HG02763 (cell line): ENCODE measurements at regions not wholly inside any gene's neighbourhood (a gene's known extent, or its start where the extent isn't known, plus 50 kb on each side); places are given as distances from the start of the nearest gene placed in this dataset.
"Not testable (repeated sequence)": the region's sequence is repeated elsewhere in the genome, so short reads cannot be mapped to it uniquely, and the experiment has no call there.

ENCODE experiments used
- ATAC-seq: cut with Tn5 transposase; IDR thresholded peaks from one replicate; pipeline ENCODE4 v1.9.1; 2021; ENCODE audit warnings: mild to moderate bottlenecking, moderate library complexity; ENCODE audit not compliant: unreplicated experiment

DNA sequence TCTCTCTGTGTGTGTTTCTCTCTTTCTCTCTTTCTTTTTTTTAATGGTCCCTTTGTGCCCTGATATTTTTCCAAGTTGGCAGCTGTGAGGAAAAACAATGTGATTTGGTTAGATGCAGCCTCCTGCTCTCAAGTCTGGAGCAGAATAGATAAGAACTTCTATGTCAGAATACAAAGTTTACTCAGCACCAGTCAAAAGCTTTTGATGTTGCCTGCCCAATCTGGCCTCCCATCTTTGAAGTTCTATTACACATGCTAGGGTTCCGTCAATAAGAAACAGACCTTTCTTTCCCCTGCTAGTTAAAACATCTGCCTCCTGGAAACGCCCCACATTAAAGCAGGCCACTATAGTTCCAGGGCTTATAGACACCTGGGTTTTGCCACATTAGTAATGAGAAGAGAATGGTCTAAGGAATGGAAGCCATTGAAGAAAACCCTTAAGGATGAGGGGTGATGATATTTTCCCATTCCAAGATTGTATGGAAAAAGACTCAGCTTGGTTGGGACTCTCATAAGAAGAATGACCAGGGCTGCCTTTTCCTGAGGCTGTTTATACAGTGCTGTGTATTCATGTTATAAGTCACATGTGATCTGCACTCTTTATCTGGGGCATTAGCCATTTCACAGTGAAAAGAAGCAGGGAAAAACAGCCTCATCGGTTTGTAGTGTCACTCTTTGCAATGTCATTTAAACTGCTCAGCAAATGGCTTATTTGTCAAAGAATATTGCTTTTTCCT is 414.7 kb upstream of the PROX1 start:
- no peak for ATAC-seq

DNA sequence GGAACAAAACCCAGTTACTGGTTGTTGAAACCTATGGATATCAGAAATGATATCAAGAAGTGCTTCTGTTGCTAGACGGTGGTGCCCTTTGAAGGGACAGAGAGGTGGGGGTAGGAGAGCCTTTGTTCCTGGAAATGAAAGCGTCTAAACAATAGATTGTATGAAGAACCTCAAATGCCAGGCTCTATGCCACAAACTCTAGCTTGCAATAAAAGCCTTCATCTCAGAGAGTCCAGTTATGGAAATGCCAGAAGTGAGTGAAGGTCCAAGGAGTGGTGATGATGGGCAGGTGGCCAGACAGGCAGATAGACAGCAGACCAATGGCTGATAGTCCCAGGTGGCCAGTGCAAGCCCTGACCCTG is 414.1 kb upstream of the PROX1 start:
- ATAC-seq: no peak

DNA sequence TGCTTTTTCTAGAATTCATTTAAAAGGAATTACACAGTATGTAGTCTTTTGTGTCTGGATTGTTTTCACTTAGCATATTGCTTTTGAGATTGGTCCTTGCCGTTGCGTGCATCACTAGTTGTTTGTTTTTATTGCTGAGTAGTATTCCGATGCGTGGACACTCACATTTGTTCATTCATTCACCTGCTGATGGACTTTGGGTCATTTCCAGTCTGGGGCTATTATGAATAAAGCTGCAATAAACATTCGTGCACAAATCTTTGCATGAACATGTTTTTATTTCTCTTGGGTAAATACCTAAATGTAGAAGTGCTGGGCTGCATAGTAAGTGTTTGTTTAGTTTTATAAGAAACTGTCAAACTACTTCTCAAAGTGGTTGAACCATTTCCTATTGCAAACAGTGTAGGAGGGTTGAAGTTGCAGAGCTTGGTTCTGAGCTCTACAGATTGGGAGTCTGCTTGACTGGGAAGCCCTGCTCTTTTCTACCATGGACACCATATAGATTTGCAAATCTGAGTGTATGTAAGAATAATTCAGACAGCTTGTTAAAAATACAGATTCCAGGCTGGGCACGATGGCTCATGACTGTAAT is 404.7 kb upstream of the PROX1 start:
- no peak for ATAC-seq

DNA sequence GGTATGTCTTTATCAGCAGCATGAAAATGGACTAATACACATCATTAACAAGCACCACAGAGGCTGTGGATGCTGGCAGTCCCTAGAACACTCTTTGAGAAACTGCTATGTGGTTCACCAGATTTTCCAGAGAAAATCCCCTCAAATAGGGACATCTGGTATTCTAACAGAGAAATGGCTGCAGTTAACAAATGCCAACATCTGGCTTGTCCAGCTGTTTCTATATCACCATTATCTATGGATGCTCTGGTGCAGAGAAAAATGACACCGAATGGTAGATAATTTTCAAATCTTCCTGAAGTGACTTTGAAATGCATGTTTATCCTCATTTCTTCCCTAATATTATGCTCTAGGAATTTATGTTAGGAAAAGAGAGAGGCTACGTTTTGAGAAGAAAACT is 403.5 kb upstream of the PROX1 start:
- ATAC-seq: no peak

DNA sequence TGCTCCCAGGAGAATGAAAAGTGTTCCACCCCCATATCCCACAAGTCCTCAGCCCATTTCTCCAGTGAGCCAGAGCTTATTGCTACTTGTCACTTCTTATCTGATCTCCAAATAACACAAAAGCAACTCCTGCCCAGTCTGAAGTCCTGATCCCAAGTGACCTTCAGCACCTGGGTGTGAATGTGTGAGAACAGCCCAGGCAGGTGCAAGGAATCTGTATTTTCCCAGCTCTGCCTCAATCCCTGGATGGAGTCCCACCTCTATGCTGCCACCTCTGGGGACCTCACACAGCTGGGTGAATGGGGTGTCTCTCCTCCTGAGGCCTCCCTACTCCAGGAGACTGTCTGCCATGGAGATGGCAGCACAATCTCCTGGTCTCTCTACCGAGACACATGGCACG is 402.4 kb upstream of the PROX1 start:
- ATAC-seq: no peak

DNA sequence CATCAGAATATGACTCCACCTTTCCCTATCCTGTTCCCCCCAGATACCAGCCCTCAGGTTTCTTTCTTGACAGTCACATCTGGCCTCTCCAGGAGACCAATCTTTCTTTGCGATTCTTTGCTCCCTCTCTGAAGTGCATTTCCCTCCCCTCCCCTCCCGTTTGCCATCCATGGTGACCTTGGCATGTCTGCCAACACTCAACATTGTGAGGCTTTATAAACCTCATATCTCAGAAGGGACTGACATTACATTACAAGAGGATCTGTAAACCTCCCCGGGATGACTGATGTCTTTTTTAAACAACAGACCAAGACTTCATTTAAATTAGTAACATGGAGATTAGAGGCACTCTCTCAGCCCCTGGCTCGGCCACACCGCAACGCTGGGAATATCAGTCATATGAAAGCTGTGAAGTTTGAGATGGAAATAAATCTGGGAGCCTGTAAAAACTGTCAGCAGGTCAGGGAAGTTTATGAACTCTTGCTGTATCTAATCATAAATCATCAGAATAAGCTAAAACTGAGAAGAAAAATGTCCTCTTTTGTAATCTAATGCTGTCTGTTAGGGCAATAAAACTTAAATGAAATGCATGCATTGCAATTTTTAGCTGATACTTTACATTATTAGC is 401.7 kb upstream of the PROX1 start:
- no peak for ATAC-seq

DNA sequence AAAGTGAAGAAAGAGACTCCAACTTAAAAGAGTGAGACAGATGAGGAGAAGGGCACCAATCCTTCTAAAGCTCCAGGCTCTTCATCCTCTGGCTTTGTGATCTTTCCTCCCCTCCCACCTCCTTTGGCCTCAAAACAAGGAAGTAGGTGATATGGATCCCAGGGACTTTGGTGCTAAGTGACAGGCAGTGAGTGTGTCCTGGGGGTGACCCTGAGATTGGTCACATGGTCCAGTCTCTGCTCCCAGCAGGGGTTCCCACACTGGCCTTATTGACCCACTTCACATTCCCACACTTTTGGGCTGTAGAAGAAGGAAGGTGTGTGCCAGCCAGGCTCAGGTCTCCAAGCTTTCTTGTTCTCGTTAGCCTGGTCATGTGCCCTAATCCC is 401.2 kb upstream of the PROX1 start:
- ATAC-seq: no peak

DNA sequence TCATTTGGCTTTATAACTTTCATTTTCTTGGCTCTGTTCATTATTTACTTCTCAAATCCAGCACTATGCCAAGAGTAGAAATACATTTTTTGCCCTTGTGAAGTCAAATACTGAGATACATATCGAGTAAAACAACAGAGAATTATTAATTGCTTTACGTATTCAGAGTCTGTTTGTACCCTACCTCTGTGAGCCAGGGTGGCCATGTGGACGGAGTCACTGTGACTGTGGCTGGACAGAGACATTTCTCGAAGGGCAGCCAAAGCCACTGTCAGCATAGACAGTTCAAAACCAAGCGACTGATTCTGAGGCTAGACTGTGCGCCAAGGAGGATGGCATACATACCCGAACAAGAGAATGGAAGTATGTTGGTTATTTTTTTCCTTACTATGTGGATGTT is 391.0 kb upstream of the PROX1 start:
- ATAC-seq: no peak

DNA sequence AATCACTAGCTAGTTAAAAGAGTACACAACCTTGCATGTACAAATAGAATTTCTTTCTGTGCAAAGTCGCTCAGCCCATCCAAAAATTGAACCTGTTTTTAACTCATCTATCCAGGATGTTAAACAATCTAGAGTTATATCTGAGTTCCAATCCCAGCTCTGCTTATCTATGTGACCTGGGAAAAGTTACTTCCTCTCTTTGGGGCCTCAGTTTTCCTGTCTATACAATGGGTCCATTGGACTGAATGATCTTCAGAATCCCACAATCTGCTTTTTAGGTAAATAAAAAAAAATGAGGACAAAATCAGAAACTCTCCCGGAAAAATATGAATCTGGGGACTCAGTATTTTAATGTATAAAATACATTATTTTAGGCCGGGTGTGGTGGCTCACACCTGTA is 389.5 kb upstream of the PROX1 start:
- ATAC-seq: no peak

DNA sequence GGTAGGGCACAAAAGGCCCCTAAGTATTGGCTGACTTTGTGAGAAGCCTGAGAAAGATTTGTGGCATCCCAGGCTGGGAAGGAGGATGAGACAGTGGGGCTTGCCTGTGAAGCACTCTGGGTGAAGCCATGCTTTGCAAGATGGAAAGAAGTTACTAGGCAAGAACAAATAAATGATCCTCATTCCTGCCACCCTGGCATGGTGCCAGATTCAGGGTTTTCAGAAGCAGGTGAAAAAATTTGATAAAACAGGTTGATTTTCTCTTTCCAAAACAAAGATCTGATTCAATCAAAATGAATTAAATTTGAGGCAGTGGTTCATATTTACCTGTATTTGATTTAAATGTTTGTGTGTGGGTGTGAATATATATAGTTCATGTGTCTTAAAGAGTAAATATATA is 386.9 kb upstream of the PROX1 start:
- no peak for ATAC-seq

DNA sequence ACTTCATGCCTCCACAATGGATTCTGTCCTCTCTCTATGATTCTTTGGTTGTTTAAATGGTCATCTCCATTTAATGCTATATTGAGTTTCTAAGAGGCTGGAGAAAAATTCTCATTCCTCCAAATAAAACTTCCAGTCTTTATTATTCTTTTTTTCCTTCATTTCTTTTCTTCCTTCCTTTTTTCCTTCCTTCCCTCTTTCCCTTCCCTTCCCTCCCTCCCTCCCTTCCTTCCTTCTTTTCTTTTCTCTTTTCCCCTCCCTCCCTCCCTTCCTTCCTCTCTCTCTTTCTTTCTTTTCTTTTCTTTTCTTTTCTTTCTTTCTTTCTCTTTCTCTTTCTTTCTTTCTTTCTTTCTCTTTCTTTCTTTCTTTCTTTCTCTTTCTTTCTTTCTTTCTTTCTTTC is 386.1 kb upstream of the PROX1 start:
- not testable (repeated sequence) for ATAC-seq

DNA sequence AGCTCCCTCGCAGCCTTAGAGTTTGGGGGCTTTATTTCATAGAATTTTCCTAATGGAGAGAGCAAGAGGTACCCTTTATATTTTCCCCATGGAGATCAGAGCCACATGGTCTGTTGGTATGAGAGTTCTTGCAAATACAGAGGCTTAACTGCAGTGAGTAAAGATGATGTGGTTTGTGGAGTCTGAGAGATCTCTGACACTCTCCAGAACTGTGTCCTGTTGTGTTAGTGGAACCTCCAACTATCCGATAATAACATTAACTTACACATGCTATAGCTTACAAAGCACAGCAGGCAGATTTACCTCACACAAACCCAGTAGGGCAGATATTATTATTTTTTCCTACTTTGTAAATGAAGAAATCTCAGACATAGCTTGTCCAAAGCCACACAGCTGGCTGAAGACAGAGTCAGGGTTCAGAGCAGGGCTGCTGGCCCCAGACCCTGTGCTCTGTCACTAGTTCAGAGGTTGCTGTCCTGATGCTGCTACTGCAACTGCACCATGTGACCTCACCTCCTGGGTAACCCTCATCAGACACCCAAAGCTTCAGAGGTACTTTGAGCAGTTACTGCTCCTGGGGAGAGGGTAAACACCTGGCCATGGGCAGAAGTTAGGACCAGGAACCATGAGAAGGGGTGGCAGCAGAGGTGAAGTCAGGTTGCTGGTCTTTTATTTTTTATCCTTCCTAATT is 384.8 kb upstream of the PROX1 start:
- ATAC-seq: no peak

DNA sequence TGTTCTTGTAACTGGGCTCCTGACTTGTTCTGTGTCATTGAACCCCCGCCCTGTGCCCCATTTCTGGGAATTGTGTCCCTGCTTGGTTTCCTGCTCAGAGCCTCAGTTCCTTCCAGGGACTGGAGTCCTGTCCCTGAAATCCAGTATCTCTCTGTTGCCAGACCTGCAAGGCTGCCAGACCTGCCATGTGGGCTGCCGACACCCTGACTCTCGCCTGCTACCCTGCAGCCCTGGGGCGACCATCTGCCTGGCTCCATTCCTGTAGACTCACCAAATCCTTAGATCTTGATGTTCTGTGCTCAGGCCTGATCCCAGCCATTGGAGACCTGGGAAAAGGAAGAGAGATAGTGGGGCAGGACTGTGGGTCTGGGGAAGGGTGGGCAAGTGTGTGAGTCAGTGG is 383.3 kb upstream of the PROX1 start:
- ATAC-seq: no peak

DNA sequence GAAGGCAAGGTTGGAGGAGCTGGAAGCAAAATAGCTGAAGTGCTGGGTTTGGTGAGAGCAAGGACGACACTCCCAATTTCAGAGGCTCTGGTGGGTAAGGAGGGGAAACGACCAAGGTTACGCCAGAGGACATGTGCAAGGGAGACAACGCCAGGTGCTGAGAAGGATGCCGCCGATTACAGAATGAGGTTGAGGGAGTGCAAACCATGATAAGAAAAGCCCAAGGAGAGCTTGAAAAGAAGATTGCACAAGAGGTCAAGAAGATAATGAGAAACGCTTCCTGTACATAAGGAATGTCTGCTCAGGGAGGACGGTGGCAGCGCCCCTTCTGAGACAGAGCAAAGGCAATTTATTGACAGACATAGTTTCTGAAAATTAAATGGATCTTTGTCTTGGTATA is 382.0 kb upstream of the PROX1 start:
- no peak for ATAC-seq

DNA sequence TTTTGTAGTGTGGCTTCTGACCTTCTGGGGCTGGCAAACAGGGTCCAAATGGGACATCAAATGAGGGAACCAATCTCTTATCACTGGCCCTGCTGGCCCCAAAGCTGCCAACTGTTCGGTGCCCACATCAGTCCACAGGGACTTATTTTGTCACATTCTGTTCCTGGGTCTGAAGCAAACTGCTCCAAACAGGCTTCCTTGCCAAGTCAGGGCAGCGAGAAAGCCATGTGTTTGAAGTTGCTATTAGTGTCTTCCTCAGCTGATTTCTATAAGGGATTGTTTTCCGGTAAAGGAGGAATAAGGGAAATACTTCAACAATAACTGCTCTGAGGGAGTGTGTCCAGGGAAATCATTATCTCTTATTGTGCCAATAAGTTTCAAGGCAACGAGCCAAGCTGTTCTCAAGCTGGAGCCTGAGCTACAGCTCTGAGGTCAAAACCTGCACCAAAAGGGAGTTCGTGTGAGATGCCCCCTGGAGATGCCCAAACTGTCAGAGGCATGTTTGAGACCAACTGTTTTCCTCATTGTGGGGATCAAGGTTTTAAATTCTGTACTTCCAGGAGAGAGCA is 381.4 kb upstream of the PROX1 start:
- ATAC-seq: no peak

DNA sequence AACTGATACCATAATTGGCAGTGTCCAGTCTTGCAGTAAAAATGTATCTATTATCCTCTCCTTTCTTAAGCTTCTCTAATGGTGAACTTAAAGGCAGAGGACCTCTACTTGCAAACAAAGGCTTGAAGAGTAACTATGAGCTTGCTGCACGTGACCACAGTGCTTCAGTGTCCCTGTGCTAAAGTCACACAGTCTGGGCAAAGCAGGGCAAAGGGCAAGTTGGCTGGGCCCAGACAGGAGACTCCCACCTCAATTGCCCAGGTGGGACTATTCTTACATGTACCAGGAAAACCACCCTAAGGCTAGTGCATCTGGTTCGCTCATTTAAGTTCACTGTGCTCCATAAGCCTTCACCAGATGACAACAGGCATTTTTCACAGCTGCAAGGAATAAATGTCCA is 374.2 kb upstream of the PROX1 start:
- no peak for ATAC-seq

DNA sequence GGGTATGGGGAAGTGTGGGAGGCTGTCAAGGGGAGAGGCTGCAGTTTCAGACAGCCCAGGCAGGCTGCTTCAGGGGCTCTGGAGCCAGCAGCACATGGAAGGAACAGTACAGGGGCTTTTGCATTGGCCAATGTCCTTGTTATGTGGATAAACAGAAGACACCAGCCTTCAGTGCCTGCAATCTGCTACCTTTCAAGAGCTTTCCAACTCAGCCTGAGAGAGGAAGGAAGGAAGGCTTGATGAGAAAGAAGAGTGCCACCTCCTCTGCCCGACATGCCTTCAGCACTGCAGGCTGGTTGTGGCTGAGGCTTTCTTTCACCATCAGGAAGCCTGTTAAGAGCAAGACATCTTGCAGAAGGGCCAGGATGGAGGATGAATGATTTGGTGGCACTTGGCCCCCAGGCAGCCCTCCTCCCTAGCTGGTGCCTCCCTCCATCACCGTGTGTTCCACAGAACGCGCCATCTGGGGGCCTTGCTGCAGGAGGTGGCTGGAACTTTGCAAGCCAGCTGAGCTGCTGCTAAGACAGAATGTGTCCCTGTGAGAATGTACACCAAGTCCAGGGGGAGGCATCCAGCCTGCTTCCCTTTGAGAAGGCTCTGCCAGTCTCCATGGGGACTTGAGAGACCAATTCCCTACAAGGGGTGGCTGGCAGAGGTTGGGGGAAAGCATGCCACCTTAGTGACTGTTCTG is 372.4 kb upstream of the PROX1 start:
- ATAC-seq: no peak

DNA sequence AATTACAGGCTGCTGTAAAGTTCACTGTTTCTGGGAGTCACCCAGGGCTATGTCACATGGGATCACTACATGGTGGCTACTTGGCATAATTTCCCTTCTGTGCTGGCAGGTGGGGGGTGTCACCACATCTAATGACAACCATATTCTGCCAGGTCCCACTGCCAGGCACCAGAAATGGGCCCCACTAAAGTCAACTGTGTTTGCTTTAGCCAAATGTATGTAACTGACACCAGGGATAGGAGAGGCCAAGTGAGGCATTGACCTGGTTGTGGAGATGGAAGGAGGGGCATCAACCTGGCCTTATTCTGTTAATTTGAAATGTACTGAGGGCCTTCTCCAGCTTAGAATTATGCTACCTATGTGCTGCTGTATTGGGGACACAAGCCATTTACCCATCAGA is 370.6 kb upstream of the PROX1 start:
- no peak for ATAC-seq

DNA sequence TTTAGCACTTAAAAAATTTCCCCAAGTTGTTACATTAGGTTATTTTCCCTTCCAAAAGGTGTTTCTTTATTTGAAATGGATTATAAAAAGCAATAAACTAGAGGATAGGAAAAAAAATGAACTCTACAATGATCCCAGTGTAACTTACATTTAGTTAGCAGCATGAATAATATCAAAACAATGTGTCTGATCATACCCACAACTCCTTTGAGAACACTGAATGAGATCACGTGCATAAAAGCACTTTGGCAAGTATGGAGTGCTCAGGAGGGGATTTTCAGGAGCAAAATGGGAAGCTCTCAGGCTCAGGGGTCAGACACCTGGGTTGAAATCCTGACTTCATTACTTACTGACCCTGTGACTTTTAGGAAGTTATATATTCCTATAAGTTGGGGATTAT is 369.7 kb upstream of the PROX1 start:
- ATAC-seq: no peak

DNA sequence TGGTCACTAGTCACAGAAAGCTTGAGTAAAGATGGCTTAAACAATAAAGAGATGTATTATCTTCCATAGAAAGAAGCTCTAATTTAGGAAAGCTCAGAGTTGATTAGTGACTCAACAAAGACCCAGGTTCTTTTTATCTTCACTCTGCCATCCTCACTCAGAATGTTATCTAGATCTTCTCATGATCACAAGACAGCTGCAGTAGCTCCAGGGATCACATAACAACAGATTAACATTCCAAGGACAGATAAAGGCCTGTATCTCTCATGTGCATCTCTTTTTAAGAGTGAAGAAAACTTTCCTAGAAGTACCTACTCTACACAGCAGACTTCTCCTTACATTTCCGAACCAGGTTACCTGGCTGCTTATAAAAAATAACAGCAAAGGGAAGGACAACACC is 368.7 kb upstream of the PROX1 start:
- ATAC-seq: no peak

DNA sequence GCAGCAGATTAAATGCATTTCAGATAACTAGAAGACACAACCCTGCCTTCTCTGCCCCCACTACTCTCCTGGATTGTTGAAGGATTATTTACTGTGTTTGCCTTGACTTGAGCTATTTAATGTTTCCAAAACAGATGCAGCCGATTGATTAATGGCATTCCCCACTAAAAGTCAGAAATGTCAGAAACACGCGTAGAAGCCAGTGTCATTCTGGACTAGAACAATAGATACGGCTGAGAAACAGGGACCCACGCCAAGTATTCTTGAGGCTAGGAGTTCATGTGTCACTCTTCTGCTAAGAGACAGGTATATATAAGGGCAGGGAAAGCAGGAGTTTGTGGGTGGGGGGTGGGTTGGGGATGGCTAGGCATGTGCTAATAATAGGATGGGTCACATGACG is 366.7 kb upstream of the PROX1 start:
- no peak for ATAC-seq
